ENCODE measurements at regions not wholly inside any gene's neighbourhood (a gene's known extent, or its start where the extent isn't known, plus 50 kb on each side); places are given as distances from the start of the nearest gene placed in this dataset.

DNA sequence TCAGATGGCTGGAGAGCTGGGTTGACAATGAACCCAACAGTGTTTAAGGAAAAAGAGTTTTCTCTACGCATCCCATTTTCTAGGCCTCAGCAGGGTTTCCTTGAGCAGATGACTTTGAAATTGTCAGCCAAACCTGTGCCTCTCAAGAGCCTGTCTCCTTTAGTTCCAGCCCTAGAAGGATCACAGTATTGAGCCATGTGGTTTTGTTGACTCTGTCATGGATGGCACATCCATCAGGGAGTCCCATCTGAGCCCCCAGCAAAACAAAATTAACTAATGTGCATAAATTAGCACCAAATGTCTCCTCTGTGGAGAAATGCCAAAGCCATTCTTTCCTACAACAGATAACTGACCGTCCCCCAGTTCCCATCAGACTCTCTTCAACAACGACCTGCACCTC, 103.8 kb upstream of the BLID start:
- TF ChIP-seq, protein P1, sequence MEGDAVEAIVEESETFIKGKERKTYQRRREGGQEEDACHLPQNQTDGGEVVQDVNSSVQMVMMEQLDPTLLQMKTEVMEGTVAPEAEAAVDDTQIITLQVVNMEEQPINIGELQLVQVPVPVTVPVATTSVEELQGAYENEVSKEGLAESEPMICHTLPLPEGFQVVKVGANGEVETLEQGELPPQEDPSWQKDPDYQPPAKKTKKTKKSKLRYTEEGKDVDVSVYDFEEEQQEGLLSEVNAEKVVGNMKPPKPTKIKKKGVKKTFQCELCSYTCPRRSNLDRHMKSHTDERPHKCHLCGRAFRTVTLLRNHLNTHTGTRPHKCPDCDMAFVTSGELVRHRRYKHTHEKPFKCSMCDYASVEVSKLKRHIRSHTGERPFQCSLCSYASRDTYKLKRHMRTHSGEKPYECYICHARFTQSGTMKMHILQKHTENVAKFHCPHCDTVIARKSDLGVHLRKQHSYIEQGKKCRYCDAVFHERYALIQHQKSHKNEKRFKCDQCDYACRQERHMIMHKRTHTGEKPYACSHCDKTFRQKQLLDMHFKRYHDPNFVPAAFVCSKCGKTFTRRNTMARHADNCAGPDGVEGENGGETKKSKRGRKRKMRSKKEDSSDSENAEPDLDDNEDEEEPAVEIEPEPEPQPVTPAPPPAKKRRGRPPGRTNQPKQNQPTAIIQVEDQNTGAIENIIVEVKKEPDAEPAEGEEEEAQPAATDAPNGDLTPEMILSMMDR (IDR thresholded peaks at IDR 0.05; ENCODE audit: low read length) = no peak
- TF ChIP-seq EZH2 (optimal IDR thresholded peaks at IDR 0.05; ENCODE audit: low read depth, low read length) = no peak
